Thoracic aorta (tissue), 2 donors: ENCODE measurements at regions not wholly inside any gene's neighbourhood (a gene's known extent, or its start where the extent isn't known, plus 50 kb on each side); places are given as distances from the start of the nearest gene placed in this dataset.

Experiments used
- ATAC-seq: fragments of 150-250 bp; one replicate; pipeline ENCODE4 v1.8.0; 2017; ENCODE audit warnings: low read depth; ENCODE audit not compliant: insufficient number of reproducible peaks, low FRiP score
- DNase-seq: peaks from one replicate; pipeline ENCODE4 v3.0.0-alpha.2; 2020; ENCODE audit warnings: low spot score
- H3K27ac ChIP-seq, 2 donors: fragments of 200-600 bp; sonication (generic); 1 replicate in 1 of 2; 2 replicates in 1 of 2; pipeline ENCODE4 v1.5.1; 2016; ENCODE audit warnings: mild to moderate bottlenecking in 2 of 2, moderate library complexity in 2 of 2
- H3K27me3 ChIP-seq: fragments of 200-600 bp; sonication (generic); replicated peaks from 2 replicates; pipeline ENCODE4 v1.6.0; 2016; ENCODE audit warnings: mild to moderate bottlenecking; ENCODE audit not compliant: insufficient read depth
- H3K36me3 ChIP-seq: fragments of 200-600 bp; sonication (generic); one replicate; pipeline ENCODE4 v1.5.1; 2016
- H3K4me1 ChIP-seq, 2 donors: fragments of 200-600 bp; sonication (generic); 1 replicate in 1 of 2; 2 replicates in 1 of 2; pipeline versions ENCODE4 v1.5.1 to v1.6.0; 2016; ENCODE audit warnings: low read depth in 2 of 2, mild to moderate bottlenecking in 1 of 2; ENCODE audit not compliant: control insufficient read depth in 1 of 2
- H3K4me3 ChIP-seq: fragments of 200-600 bp; sonication (generic); 2 replicates; pipeline ENCODE4 v1.5.1; 2016; ENCODE audit warnings: mild to moderate bottlenecking
- H3K9me3 ChIP-seq: fragments of 200-600 bp; sonication (generic); 2 replicates; pipeline ENCODE4 v1.5.1; 2016
- CTCF ChIP-seq: fragments of 200-600 bp; sonication (generic); IDR thresholded peaks from one replicate; pipeline ENCODE4 v1.5.1; 2019; ENCODE audit warnings: antibody characterized with exemption

- Histone ChIP-seq H3K27me3 (no peaks in the 10 kb centered on the region), H3K4me1 (no peaks in the 10 kb centered on the region), H3K9me3 (peaks cover 4% of the 10 kb centered on the region), H3K27ac (no peak overlapping the region), H3K36me3 (no peaks in the 10 kb centered on the region), H3K4me3 (no peak overlapping the region)
- ATAC-seq (no peak), DNase-seq (no peak)
- no peak for TF ChIP-seq CTCF
These were observed 1066.5 kb downstream of the SLITRK1 start for GRCh38 chr13:82815791-82816190.

- ATAC-seq (no peak), DNase-seq (no peak)
- Histone ChIP-seq H3K4me3 (no peak overlapping the region), H3K36me3 (no peaks in the 10 kb centered on the region), H3K27ac (no peak overlapping the region), H3K9me3 (no peaks in the 10 kb centered on the region), H3K27me3 (no peaks in the 10 kb centered on the region), H3K4me1 (no peaks in the 10 kb centered on the region)
- TF ChIP-seq CTCF: no peak
These were observed 1078.9 kb downstream of the SLITRK1 start for GRCh38 chr13:82803341-82803740.

- Histone ChIP-seq H3K27me3 (no peaks in the 10 kb centered on the region), H3K4me1 (no peaks in the 10 kb centered on the region), H3K27ac (no peak overlapping the region), H3K9me3 (no peaks in the 10 kb centered on the region), H3K36me3 (no peaks in the 10 kb centered on the region), H3K4me3 (no peak overlapping the region)
- no peak for DNase-seq
- no peak for ATAC-seq
- no peak for TF ChIP-seq CTCF
These were observed 1079.7 kb downstream of the SLITRK1 start for GRCh38 chr13:82802528-82802927.

GRCh38 chr13:82800391-82800790 is 1081.9 kb downstream of the SLITRK1 start:
- no peaks in the 10 kb centered on the region for H3K9me3 ChIP-seq
- no peak for TF ChIP-seq CTCF
- no peaks in the 10 kb centered on the region for H3K4me1 ChIP-seq
- H3K36me3 ChIP-seq: no peaks in the 10 kb centered on the region
- no peak overlapping the region for H3K4me3 ChIP-seq
- DNase-seq (no peak), ATAC-seq (no peak)
- H3K27ac ChIP-seq: no peak overlapping the region
- no peaks in the 10 kb centered on the region for H3K27me3 ChIP-seq

- no peaks in the 10 kb centered on the region for H3K4me1 ChIP-seq
- no peaks in the 10 kb centered on the region for H3K9me3 ChIP-seq
- no peaks in the 10 kb centered on the region for H3K27me3 ChIP-seq
- H3K4me3 ChIP-seq: no peak overlapping the region
- ATAC-seq (no peak), DNase-seq (no peak)
- no peak for TF ChIP-seq CTCF
- no peaks in the 10 kb centered on the region for H3K36me3 ChIP-seq
- H3K27ac ChIP-seq: no peak overlapping the region
These were observed 1084.4 kb downstream of the SLITRK1 start for GRCh38 chr13:82797876-82798275.
